HepG2 (cell line): ENCODE measurements at regions not wholly inside any gene's neighbourhood (a gene's known extent, or its start where the extent isn't known, plus 50 kb on each side); places are given as distances from the start of the nearest gene placed in this dataset.

ENCODE experiments used
- ATAC-seq: fragments of 200-7000 bp; cut with Tn5 transposase; 3 replicates; pipeline ENCODE4 v1.9.1; 2020; ENCODE audit warnings: mild to moderate bottlenecking, moderate library complexity
- BruUV-seq: library from RNA; stranded (reverse); fragments of 400-500 nt; replicated peaks from 2 replicates; lab custom pipeline; 2021; lab: Mats Ljungman, UMichigan
- CTCF ChIA-PET: fragments of 300-600 bp; formaldehyde crosslinking; extraction: SDS; loops from one replicate; lab custom pipeline; 2021; ENCODE audit warnings: low total read pairs, inconsistent platforms, low intra/inter-chr PET ratio; lab: Yijun Ruan, JAX
- POLR2A ChIA-PET: fragments of 350-600 bp; sonication (Branson Sonifier 250); formaldehyde crosslinking; loops from one replicate; lab custom pipeline; 2020; ENCODE audit warnings: antibody characterized with exemption, inconsistent platforms; lab: Yijun Ruan, JAX
- DNase-seq: peaks from one replicate; pipeline ENCODE4 v3.0.0-alpha.2; 2015; ENCODE audit warnings: low spot score
- FAIRE-seq: peaks from 3 replicates; lab custom pipeline; 2011; peaks lifted over from hg19 to GRCh38; lab: Jason Lieb, UNC
- H2AFZ ChIP-seq: one replicate; pipeline ENCODE4 v1.6.1; 2011; ENCODE audit warnings: low read length, inconsistent platforms
- H3K27ac ChIP-seq: fragments of 300-600 bp; 3 replicates; pipeline ENCODE4 v1.8.0; 2011; ENCODE audit warnings: mixed run types, mild to moderate bottlenecking, mixed read lengths, low read length, inconsistent platforms; ENCODE audit not compliant: insufficient read depth; ENCODE audit errors: extremely low read length
- H3K27me3 ChIP-seq, 2 experiments: fragments of 200-600 bp in 1 of 2; 2 replicates in 1 of 2; 3 replicates in 1 of 2; pipeline versions ENCODE4 v1.6.0 to v1.8.0; 2011; ENCODE audit warnings: low read length in 2 of 2, mild to moderate bottlenecking in 2 of 2, moderate library complexity in 2 of 2, inconsistent platforms in 1 of 2; ENCODE audit not compliant: insufficient read depth in 2 of 2, control insufficient read depth in 1 of 2
- H3K36me3 ChIP-seq, 2 experiments: fragments of 200-600 bp in 1 of 2; replicated peaks in 1 of 2; 2 replicates in 1 of 2; 3 replicates in 1 of 2; pipeline versions ENCODE4 v1.5.1 to v1.8.0; 2011; ENCODE audit warnings: low read length in 2 of 2, inconsistent platforms in 1 of 2; ENCODE audit not compliant: insufficient read depth in 2 of 2, control insufficient read depth in 1 of 2
- H3K4me1 ChIP-seq: 2 replicates; pipeline ENCODE4 v1.5.1; 2012; ENCODE audit warnings: low read length, inconsistent platforms; ENCODE audit not compliant: insufficient read depth
- H3K4me2 ChIP-seq: 2 replicates; pipeline ENCODE4 v1.6.0; 2011; ENCODE audit warnings: low read depth, low read length, inconsistent platforms
- H3K4me3 ChIP-seq, 3 experiments: fragments of 200-600 bp in 1 of 3; sonication (generic), shearing (Covaris generic) in 1 of 3; replicated peaks in 1 of 3; 2 replicates each; pipeline ENCODE4 v1.5.1; 2011 to 2016; ENCODE audit warnings: low read length in 3 of 3, inconsistent platforms in 2 of 3, low read depth in 2 of 3, mild to moderate bottlenecking in 2 of 3, control low read depth in 1 of 3, mixed read lengths in 1 of 3; ENCODE audit not compliant: insufficient read depth in 1 of 3
- H3K79me2 ChIP-seq: one replicate; pipeline ENCODE4 v1.6.1; 2011; ENCODE audit warnings: low read length, inconsistent platforms; ENCODE audit not compliant: insufficient read depth
- H3K9ac ChIP-seq: 2 replicates; pipeline ENCODE4 v1.6.0; 2011; ENCODE audit warnings: mild to moderate bottlenecking, low read depth, low read length, inconsistent platforms; ENCODE audit not compliant: insufficient read depth
- H3K9me3 ChIP-seq: 2 replicates; pipeline ENCODE4 v1.5.1; 2012; ENCODE audit warnings: mild to moderate bottlenecking, low read length
- H4K20me1 ChIP-seq: 2 replicates; pipeline ENCODE4 v1.6.0; 2011; ENCODE audit warnings: inconsistent platforms, mild to moderate bottlenecking, low read length, moderate library complexity; ENCODE audit not compliant: insufficient read depth
- ATF7 ChIP-seq, 2 experiments: fragments of 450-650 bp in 1 of 2; sonication (generic) in 1 of 2; formaldehyde crosslinking in 1 of 2; IDR thresholded peaks; 2 replicates each; pipeline versions ENCODE4 v1.4.0 to v1.6.1; 2016 to 2020; ENCODE audit warnings: antibody characterized with exemption in 1 of 2, mild to moderate bottlenecking in 1 of 2, missing genetic modification reagents in 1 of 2
- CREB1 ChIP-seq, 2 experiments: fragments of 450-650 bp in 1 of 2; IDR thresholded peaks; 2 replicates each; pipeline ENCODE4 v1.6.1; 2016 to 2017; ENCODE audit warnings: control low read depth in 1 of 2, mild to moderate bottlenecking in 1 of 2, missing compliant biosample characterization in 1 of 2, missing genetic modification characterization in 1 of 2
- NFAT5 ChIP-seq: sonication (generic); formaldehyde crosslinking; IDR thresholded peaks from 2 replicates; pipeline ENCODE4 v1.4.0; 2020; ENCODE audit warnings: missing genetic modification reagents
- ZNF3 ChIP-seq: IDR thresholded peaks from 2 replicates; pipeline ENCODE4 v1.7.0; 2017; ENCODE audit warnings: inconsistent platforms
- ZNF572 ChIP-seq: sonication (generic); formaldehyde crosslinking; IDR thresholded peaks from 2 replicates; pipeline ENCODE4 v1.5.1; 2020; ENCODE audit warnings: mild to moderate bottlenecking, missing genetic modification reagents
- WGBS: methylation state at CpG from one replicate; pipeline ENCODE4 v1.1.6; 2017; ENCODE audit warnings: low lambda C conversion rate; 5-methylcytosine and 5-hydroxymethylcytosine counted together
- in situ Hi-C: cut with HindIII; loops from 2 replicates; pipeline ENCODE4 v1.10.0; 2017; ENCODE audit warnings: low pct_unique_long_range_greater_than_20kb; ENCODE audit not compliant: extremely low pct_ligation_motif_present
- intact Hi-C: fragments of 100-400 bp; cut with micrococcal nuclease; formaldehyde crosslinking; loops from one replicate; pipeline ENCODE4 v1.10.0; 2022; ENCODE audit not compliant: unreplicated experiment

- TF ChIP-seq NFAT5 (CRISPR knock-in tag), result no peak
Observed at GRCh38 chr1:72704841-72705477, 422.6 kb upstream of the NEGR1 start (continued).

GRCh38 chr1:72697410-72697809 lies 415.1 kb upstream of the NEGR1 start:
- POLR2A ChIA-PET, result no interaction called here
- no peak for FAIRE-seq
- DNase-seq, result no peak
- in situ Hi-C loops, result no loop called here
- H3K9ac ChIP-seq, result no peak overlapping the region
- H3K27ac ChIP-seq, result no peak overlapping the region
- no peaks in the 10 kb centered on the region for H3K27me3 ChIP-seq
- intact Hi-C loops, result no loop called here
- H3K36me3 ChIP-seq, result no peaks in the 10 kb centered on the region
- H3K4me2 ChIP-seq, result no peak overlapping the region
- H4K20me1 ChIP-seq, result no peaks in the 10 kb centered on the region
- H3K79me2 ChIP-seq, result no peaks in the 10 kb centered on the region
- peak; percentile 90 for TF ChIP-seq CREB1 (IDR thresholded peaks at IDR 0.05)
- TF ChIP-seq CREB1 (CRISPR knock-in tag; IDR thresholded peaks at IDR 0.05), result no peak
- peak; percentile 93 for TF ChIP-seq ATF7 (IDR thresholded peaks at IDR 0.05)
- TF ChIP-seq ATF7 (CRISPR knock-in tag; IDR thresholded peaks at IDR 0.05), result no peak
- no peak for TF ChIP-seq ZNF572
- no peak for TF ChIP-seq ZNF3 (CRISPR knock-in tag)
- 0% methylated on average over 2 of the region's 2 CpGs for WGBS
- H3K4me1 ChIP-seq, result no peaks in the 10 kb centered on the region
- H3K9me3 ChIP-seq, result peaks cover 85% of the 10 kb centered on the region
- no peak for ATAC-seq
- CTCF ChIA-PET, result no interaction called here
- H2AFZ ChIP-seq, result no peak overlapping the region
- H3K4me3 ChIP-seq, result no peak overlapping the region
- BruUV-seq, result no TSS peak
